GM10266 (cell line): ENCODE measurements at regions not wholly inside any gene's neighbourhood (a gene's known extent, or its start where the extent isn't known, plus 50 kb on each side); places are given as distances from the start of the nearest gene placed in this dataset.

ENCODE experiments used
- DNase-seq: peaks from one replicate; pipeline ENCODE4 v3.0.0; 2012; ENCODE audit errors: extremely low spot score
- CTCF ChIP-seq: IDR thresholded peaks from 2 replicates; pipeline ENCODE4 v1.5.1; 2012; ENCODE audit warnings: mild to moderate bottlenecking, low read depth; ENCODE audit not compliant: control insufficient read depth, insufficient read depth; ENCODE audit errors: missing control alignments

GRCh38 chr22:48410536-48410935 is 1417.1 kb downstream of the BRD1 start:
- TF ChIP-seq CTCF, result no peak
- DNase-seq, result no peak

- DNase-seq, result no peak
- TF ChIP-seq CTCF, result no peak
These were observed 1420.3 kb downstream of the BRD1 start for GRCh38 chr22:48407256-48407955.

GRCh38 chr22:48406161-48406560 is 1421.5 kb downstream of the BRD1 start:
- TF ChIP-seq CTCF, result no peak
- DNase-seq, result no peak

GRCh38 chr22:48405741-48406140 is 1421.9 kb downstream of the BRD1 start:
- TF ChIP-seq CTCF, result no peak
- no peak for DNase-seq

- DNase-seq, result no peak
- TF ChIP-seq CTCF, result no peak
These were observed 1422.7 kb downstream of the BRD1 start for GRCh38 chr22:48404801-48405447.

GRCh38 chr22:48403521-48404403 is 1423.9 kb downstream of the BRD1 start:
- DNase-seq, result no peak
- TF ChIP-seq CTCF, result no peak
